ENCODE measurements at regions not wholly inside any gene's neighbourhood (a gene's known extent, or its start where the extent isn't known, plus 50 kb on each side); places are given as distances from the start of the nearest gene placed in this dataset.
"Not testable (repeated sequence)": the region's sequence is repeated elsewhere in the genome, so short reads cannot be mapped to it uniquely, and the experiment has no call there.

- no peak for DNase-seq
These were observed 206.2 kb upstream of the MYLIP start for GRCh38 chr6:15922510-15923250.

- no peak for DNase-seq
These were observed 207.6 kb upstream of the MYLIP start for GRCh38 chr6:15921243-15921642.

GRCh38 chr6:15916581-15916980 is 212.3 kb upstream of the MYLIP start:
- DNase-seq, result no peak

- DNase-seq, result no peak
These were observed 213.2 kb upstream of the MYLIP start for GRCh38 chr6:15915508-15916178.

- no peak for DNase-seq
These were observed 214.3 kb upstream of the MYLIP start for GRCh38 chr6:15914553-15914952.

- no peak for DNase-seq
These were observed 215.3 kb upstream of the MYLIP start for GRCh38 chr6:15913573-15913972.

- DNase-seq, result no peak
These were observed 216.1 kb upstream of the MYLIP start for GRCh38 chr6:15912505-15913400.

GRCh38 chr6:15911753-15912504 is 217.0 kb upstream of the MYLIP start:
- DNase-seq, result no peak

- no peak for DNase-seq
These were observed 219.4 kb upstream of the MYLIP start for GRCh38 chr6:15909290-15910070.

GRCh38 chr6:15908871-15909270 is 220.0 kb upstream of the MYLIP start:
- DNase-seq, result no peak

GRCh38 chr6:15907914-15908518 is 220.9 kb upstream of the MYLIP start:
- DNase-seq, result no peak

- not testable (repeated sequence) for DNase-seq
These were observed 221.5 kb upstream of the MYLIP start for GRCh38 chr6:15907220-15907913.

- DNase-seq, result no peak
These were observed 222.4 kb upstream of the MYLIP start for GRCh38 chr6:15906420-15907016.

GRCh38 chr6:15905488-15906419 is 223.1 kb upstream of the MYLIP start:
- DNase-seq, result peak; percentile 61 to 85

- DNase-seq, result no peak
These were observed 224.1 kb upstream of the MYLIP start for GRCh38 chr6:15904651-15905376.

- DNase-seq, result peak; percentile 56 to 64
These were observed 227.5 kb upstream of the MYLIP start for GRCh38 chr6:15901141-15902115.

- DNase-seq, result no peak
These were observed 230.2 kb upstream of the MYLIP start for GRCh38 chr6:15898693-15899092.

Measured in inflammatory macrophage treated with lipopolysaccharide for 1 hour (primary cell).